Stimulated activated effector memory CD8-positive, alpha-beta T cell treated with anti-CD3 and anti-CD28 coated beads, Interleukin-12 subunit alpha, Interleukin-12 subunit beta, amount 100 ng/mL, for 72 hours (primary cell): ENCODE measurements at regions not wholly inside any gene's neighbourhood (a gene's known extent, or its start where the extent isn't known, plus 50 kb on each side); places are given as distances from the start of the nearest gene placed in this dataset.
"Not testable (repeated sequence)": the region's sequence is repeated elsewhere in the genome, so short reads cannot be mapped to it uniquely, and the experiment has no call there.

Source experiments
- ATAC-seq: fragments of 150-1000 bp; cut with Tn5 transposase; 2 replicates; pipeline ENCODE4 v1.10.0; 2021
- DNase-seq, 2 donors: peaks; one replicate each; pipeline ENCODE4 v3.0.0; 2021 to 2022; ENCODE audit warnings: low spot score in 2 of 2
- H3K27ac Mint-ChIP-seq: one replicate; pipeline ENCODE4 v1.8.0; 2022; ENCODE audit warnings: mild to moderate bottlenecking, mixed read lengths
- H3K36me3 Mint-ChIP-seq: one replicate; pipeline ENCODE4 v1.8.0; 2022; ENCODE audit warnings: mild to moderate bottlenecking, mixed read lengths
- H3K4me1 Mint-ChIP-seq: one replicate; pipeline ENCODE4 v1.8.0; 2022; ENCODE audit warnings: mixed read lengths
- H3K4me3 Mint-ChIP-seq: one replicate; pipeline ENCODE4 v1.8.0; 2022; ENCODE audit warnings: mild to moderate bottlenecking, mixed read lengths
- H3K9me3 Mint-ChIP-seq: one replicate; pipeline ENCODE4 v1.8.0; 2022; ENCODE audit warnings: mixed read lengths

DNA sequence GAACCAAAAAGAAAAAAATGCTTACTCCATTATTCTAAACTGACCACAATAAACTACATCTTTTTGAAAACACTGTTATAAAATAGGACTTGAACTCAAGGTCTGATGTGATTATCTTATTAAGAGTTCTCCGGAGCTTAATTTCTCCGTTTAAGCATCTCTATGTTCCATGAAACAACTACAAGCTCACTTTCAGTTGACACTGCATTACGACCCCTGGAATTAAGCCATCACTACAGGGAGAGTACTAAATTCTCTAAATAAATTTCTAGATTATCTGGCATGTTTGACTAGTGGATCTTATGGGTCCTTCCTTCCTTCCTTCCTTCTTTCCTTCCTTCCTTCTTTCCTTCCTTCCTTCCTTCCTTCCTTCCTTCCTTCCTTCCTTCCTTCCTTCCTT lies 249.0 kb downstream of the IKZF2 start:
- Mint-ChIP-seq H3K4me3 (no peak overlapping the region), H3K4me1 (no peaks in the 10 kb centered on the region), H3K27ac (no peak overlapping the region), H3K36me3 (no peaks in the 10 kb centered on the region), H3K9me3 (peaks cover 3% of the 10 kb centered on the region)
- ATAC-seq, result no peak
- no peak for DNase-seq

DNA sequence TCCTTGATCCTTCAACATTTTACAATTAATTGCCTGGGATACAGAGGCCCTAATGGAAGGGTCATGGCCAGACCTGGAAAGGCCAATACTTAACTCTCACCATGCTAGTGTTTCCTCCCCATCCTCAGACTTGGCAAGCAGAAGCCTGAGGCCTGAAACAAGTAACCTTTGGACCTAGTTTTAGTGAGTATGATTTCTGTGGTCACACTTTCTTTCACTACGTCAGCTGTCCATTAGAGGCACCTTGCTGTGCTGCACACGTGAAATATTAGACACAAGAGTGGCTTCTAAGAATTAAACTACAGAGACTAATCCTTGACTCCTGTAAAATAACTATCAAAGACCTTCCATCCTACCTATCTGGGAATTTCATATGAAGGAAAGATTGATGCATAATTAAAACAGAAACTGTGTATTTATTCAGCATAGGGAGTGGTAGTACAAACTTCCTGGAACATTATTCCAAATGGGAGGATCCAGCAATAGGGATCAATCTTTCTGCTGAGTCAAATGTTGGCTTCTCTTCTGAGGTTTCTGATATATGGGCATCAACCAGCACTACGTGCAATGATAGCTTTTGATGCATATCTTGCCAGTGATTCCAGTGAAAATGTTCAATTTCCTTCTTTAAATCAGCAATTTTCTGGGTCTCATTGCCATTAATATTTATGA lies 249.7 kb downstream of the IKZF2 start:
- H3K27ac Mint-ChIP-seq, result no peak overlapping the region
- H3K4me3 Mint-ChIP-seq, result no peak overlapping the region
- DNase-seq (no peak), ATAC-seq (no peak)
- peaks cover 3% of the 10 kb centered on the region for H3K9me3 Mint-ChIP-seq
- H3K4me1 Mint-ChIP-seq, result no peaks in the 10 kb centered on the region
- no peaks in the 10 kb centered on the region for H3K36me3 Mint-ChIP-seq

DNA sequence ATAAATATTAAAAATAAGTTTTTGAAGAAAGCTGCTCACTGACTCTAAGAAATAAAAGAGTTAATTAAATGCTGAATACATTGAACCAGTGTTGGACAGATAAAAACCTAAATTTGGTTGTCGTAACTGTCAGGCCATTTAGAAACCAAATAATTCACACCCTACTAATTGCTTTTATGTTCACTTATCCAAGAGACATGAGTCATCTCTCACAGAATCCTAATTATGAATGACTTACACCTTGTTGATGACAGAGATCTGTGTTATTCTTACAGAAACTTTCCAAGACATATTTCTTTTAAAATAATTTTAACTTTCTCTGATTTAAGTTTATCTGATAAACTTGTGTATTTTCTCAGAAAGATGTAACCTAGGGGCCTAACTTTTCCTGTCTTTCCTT lies 250.7 kb downstream of the IKZF2 start:
- no peaks in the 10 kb centered on the region for H3K4me1 Mint-ChIP-seq
- ATAC-seq, result no peak
- no peak overlapping the region for H3K27ac Mint-ChIP-seq
- H3K36me3 Mint-ChIP-seq, result no peaks in the 10 kb centered on the region
- peaks cover 3% of the 10 kb centered on the region for H3K9me3 Mint-ChIP-seq
- no peak overlapping the region for H3K4me3 Mint-ChIP-seq
- no peak for DNase-seq

DNA sequence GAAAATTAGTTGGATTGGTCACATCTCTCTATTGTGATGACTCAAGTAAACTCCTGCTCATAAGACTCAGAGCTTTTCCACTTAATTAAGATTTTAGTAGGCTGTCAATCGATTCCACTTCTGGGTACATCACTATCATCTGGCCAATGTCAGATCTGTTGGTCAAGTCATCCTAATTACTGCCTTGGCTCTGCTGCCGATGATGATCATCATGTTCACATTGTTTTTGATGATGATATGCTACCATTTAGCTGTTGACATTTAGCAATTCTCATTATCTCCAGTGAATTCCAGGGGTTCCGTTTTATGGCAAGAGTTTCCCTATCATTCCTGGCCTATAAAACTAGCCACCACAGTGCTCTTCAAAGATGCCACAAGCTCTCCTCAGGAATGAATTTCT lies 253.4 kb downstream of the IKZF2 start:
- ATAC-seq (no peak), DNase-seq (no peak)
- Mint-ChIP-seq H3K9me3 (peaks cover 3% of the 10 kb centered on the region), H3K4me3 (no peak overlapping the region), H3K27ac (no peak overlapping the region), H3K36me3 (no peaks in the 10 kb centered on the region), H3K4me1 (no peaks in the 10 kb centered on the region)

DNA sequence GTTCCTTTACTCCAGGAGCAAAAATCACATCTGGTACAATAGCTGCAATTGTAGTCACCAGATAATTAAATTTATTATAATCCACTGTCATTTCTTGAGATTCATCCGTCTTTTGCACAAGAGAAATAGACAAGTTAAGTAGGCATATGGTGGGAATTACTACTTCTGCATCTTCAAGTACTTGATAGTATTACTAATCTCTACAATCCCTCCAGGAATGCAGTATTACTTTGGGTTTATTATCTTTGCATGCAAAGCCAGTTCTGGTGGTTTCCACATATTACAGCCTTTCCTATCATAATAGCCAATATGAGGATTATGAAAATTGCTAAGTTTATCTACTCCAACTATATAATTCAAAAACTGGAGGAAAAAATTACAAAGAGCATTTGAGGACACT lies 254.1 kb downstream of the IKZF2 start:
- Mint-ChIP-seq H3K4me3 (no peak overlapping the region), H3K27ac (no peak overlapping the region), H3K36me3 (no peaks in the 10 kb centered on the region), H3K4me1 (peaks cover 2% of the 10 kb centered on the region), H3K9me3 (no peaks in the 10 kb centered on the region)
- DNase-seq, result no peak
- no peak for ATAC-seq

DNA sequence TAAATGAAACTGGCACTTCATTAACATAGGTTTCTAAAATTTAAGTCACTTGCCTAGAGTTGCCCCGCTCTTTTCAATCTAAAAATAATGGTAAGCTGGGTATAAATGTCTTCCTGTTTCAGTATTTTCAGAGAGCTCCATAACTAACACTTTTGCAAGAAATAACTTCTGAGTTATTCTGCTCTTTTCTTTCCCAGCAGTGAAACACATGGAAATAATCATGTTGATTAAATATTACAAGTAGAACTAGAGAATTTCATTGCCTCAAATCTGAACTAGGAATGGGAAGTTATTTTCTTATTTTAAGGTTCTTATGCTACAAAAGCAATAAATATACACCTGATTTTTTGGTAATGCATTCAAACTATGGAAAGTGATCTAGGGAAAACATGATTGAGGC lies 257.4 kb downstream of the IKZF2 start:
- Mint-ChIP-seq H3K9me3 (no peaks in the 10 kb centered on the region), H3K36me3 (peaks cover 6% of the 10 kb centered on the region), H3K27ac (no peak overlapping the region), H3K4me1 (peaks cover 6% of the 10 kb centered on the region), H3K4me3 (no peak overlapping the region)
- DNase-seq (no peak), ATAC-seq (no peak)

DNA sequence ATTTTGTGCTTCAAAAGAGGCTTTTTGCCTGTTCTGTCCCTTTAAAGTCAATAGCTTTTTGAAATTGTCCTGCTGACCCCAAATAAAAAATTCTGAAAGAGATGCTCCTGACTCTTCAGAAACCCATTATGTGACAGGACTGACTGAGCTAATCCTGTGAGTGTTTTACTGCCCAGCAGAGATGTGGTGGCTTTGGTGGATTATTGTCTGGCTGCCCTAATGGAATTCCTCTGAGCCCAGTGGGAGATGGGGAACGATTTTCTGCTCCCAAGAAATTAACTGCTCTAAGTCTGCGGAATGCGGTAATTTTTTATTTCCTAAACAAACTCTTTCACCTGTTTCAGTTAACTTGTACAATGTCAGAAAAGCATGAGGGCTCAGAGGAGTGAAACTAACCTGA lies 258.2 kb downstream of the IKZF2 start:
- Mint-ChIP-seq H3K36me3 (peaks cover 6% of the 10 kb centered on the region), H3K4me1 (peaks cover 6% of the 10 kb centered on the region), H3K9me3 (no peaks in the 10 kb centered on the region), H3K27ac (no peak overlapping the region), H3K4me3 (no peak overlapping the region)
- DNase-seq (no peak), ATAC-seq (no peak)

DNA sequence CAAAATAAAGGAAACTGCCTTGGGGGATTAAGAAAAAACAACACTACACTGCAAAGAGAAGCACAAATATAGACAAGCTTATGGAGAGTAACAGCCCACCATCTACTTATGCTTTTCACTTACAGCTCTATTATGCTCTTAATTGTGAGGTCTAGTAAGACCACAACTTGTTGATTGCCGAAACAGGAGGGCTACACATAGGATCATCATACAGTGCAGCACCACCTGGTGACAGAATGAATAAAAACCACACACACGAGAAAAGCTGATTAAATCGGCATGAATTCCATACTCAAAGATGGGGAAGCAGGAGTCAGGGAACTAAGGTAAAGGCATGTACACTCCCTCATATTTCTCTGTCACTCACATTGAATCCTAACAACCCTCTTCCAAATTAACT lies 259.2 kb downstream of the IKZF2 start:
- no peak overlapping the region for H3K27ac Mint-ChIP-seq
- no peak for ATAC-seq

DNA sequence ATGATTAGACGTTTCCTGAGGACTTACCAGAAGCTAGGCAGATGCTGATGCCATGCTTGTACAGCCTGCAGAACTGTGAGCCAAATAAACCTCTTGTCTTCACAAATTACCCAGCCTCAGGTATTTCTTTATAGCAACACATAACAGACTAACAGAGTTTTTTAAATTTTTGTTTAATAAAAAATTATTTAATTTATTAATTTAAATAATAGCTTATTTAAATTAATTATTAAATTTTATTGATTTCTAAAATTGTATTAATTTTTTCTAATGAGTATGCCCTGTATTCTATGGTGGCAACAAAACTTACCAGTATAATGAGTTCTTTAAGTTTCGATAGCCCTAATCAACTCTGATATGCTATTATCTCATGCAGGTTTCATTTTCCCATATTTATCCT lies 259.8 kb downstream of the IKZF2 start:
- H3K4me1 Mint-ChIP-seq, result peaks cover 6% of the 10 kb centered on the region
- no peak overlapping the region for H3K4me3 Mint-ChIP-seq
- DNase-seq, result no peak
- H3K27ac Mint-ChIP-seq, result no peak overlapping the region
- no peak for ATAC-seq
- peaks cover 3% of the 10 kb centered on the region for H3K9me3 Mint-ChIP-seq
- peaks cover 6% of the 10 kb centered on the region for H3K36me3 Mint-ChIP-seq

More for the DNA sequence above, 259.2 kb downstream of the IKZF2 start:
- Mint-ChIP-seq H3K36me3 (peaks cover 6% of the 10 kb centered on the region), H3K4me3 (no peak overlapping the region), H3K9me3 (no peaks in the 10 kb centered on the region), H3K4me1 (peaks cover 6% of the 10 kb centered on the region)
- DNase-seq, result no peak

DNA sequence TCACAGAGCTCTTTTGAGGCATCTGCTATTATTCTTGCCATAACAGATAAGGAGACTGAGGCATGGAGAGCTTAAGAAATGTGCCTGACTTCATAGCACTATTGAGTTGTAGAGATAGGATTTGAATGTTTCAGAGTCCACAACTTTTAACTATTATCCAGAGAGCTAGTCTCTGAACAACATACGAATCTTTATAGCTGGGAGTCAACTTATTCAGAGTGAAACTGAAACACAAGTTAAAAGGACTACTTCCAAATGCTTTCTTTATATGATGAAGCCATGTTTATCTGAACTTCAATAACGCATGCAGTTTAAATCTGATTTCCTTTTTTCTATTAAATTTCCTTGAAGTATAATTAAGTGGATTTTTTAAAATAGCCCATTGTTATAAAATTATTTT lies 268.8 kb downstream of the IKZF2 start:
- DNase-seq (no peak), ATAC-seq (no peak)
- Mint-ChIP-seq H3K27ac (no peak overlapping the region), H3K4me3 (no peak overlapping the region), H3K4me1 (no peaks in the 10 kb centered on the region), H3K9me3 (peaks cover 29% of the 10 kb centered on the region), H3K36me3 (no peaks in the 10 kb centered on the region)

DNA sequence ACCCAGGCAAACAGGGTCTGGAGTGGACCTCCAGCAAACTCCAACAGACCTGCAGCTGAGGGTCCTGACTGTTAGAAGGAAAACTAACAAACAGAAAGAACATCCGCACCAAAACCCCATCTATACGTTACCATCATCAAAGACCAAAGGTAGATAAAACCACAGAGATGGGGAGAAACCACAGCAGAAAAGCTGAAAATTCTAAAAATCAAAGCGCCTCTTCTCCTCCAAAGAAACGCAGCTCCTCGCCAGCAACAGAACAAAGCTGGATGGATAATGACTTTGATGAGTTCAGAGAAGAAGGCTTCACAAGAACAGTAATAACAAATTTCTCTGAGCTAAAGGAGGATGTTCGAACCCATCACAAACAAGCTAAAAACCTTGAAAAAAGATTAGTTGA lies 274.9 kb downstream of the IKZF2 start:
- not testable (repeated sequence) for H3K4me3 Mint-ChIP-seq, H3K4me1 Mint-ChIP-seq, H3K36me3 Mint-ChIP-seq, ATAC-seq, H3K27ac Mint-ChIP-seq, H3K9me3 Mint-ChIP-seq, DNase-seq

DNA sequence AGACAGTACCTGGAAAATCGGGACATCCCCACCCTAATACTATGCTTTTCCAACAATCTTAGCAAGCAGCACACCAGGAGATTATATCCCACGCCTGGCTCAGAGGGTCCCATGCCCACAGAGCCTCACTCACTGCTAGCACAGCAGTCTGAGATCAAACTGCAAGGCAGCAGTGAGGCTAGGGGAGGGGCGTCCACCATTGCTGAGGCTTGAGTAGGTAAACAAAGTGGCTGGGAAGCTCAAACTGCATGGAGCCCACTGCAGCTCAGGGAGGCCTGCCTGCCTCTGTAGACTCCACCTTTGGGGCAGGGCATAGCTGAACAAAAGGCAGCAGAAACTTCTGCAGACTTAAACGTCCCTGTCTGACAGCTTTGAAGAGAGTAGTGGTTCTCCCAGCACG lies 275.5 kb downstream of the IKZF2 start:
- not testable (repeated sequence) for H3K36me3 Mint-ChIP-seq, H3K9me3 Mint-ChIP-seq, H3K27ac Mint-ChIP-seq, H3K4me1 Mint-ChIP-seq, DNase-seq, H3K4me3 Mint-ChIP-seq, ATAC-seq

DNA sequence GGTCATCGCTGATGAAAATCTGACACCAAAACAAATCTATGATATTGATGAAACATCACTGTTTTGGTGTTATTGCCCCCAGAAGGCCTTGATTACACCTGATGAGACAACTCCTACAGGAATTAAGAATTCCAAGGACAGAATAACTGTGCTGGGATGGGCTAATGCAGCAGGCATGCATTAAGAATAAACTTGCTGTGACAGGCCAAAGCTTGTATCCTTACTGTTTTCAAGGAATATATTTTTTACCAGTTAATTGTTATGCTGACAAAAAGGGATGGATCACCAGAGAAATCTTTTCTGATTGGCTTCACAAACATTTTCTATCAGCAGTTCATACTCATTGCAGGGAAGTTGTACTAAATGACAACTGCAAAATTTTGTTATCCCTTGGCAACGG lies 278.2 kb downstream of the IKZF2 start:
- H3K4me3 Mint-ChIP-seq, result no peak overlapping the region
- no peaks in the 10 kb centered on the region for H3K36me3 Mint-ChIP-seq
- no peak overlapping the region for H3K27ac Mint-ChIP-seq
- ATAC-seq, result no peak
- H3K4me1 Mint-ChIP-seq, result no peaks in the 10 kb centered on the region
- peaks cover 3% of the 10 kb centered on the region for H3K9me3 Mint-ChIP-seq
- no peak for DNase-seq

DNA sequence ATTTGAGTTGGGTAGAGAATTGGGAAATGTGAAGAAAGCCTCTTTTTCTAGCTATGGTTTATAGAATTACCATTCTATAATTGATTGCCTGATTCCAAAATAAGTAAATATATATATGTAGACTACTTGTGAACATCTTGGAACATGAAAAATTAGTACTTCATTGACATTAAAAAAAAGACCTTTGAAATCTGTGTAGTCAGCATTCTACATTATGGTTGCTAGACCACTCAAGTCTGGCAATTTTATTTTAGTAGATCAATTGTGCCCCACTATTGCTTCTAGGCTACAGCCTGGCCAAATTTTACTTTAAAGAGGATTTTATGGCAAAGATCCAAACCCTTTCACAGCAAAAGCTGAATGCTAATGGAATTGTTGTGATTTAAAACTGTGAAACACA lies 279.8 kb downstream of the IKZF2 start:
- no peaks in the 10 kb centered on the region for H3K4me1 Mint-ChIP-seq
- H3K36me3 Mint-ChIP-seq, result no peaks in the 10 kb centered on the region
- H3K27ac Mint-ChIP-seq, result no peak overlapping the region
- DNase-seq, result no peak
- H3K9me3 Mint-ChIP-seq, result peaks cover 6% of the 10 kb centered on the region
- no peak for ATAC-seq
- H3K4me3 Mint-ChIP-seq, result no peak overlapping the region

DNA sequence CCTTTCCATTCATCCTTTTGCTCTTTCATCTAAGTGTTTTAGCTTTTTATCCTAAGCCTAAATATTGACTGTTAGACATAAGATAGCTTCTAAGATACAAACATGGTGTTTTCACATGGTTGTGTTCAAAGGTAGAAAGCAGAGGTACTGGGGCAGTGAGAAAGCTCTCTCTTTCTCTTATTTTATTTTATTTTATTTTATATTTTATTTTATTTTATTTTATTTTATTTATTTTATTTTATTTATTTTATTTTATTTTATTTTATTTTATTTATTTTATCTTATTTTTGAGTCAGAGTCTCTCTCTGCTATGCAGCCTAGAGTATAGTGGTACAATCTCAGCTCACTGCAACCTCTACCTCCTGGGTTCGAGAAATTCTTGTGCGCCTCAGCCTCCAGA lies 287.2 kb downstream of the IKZF2 start:
- no peaks in the 10 kb centered on the region for H3K4me1 Mint-ChIP-seq
- DNase-seq (no peak), ATAC-seq (no peak)
- H3K27ac Mint-ChIP-seq, result no peak overlapping the region
- peaks cover 23% of the 10 kb centered on the region for H3K9me3 Mint-ChIP-seq
- H3K4me3 Mint-ChIP-seq, result no peak overlapping the region
- no peaks in the 10 kb centered on the region for H3K36me3 Mint-ChIP-seq

DNA sequence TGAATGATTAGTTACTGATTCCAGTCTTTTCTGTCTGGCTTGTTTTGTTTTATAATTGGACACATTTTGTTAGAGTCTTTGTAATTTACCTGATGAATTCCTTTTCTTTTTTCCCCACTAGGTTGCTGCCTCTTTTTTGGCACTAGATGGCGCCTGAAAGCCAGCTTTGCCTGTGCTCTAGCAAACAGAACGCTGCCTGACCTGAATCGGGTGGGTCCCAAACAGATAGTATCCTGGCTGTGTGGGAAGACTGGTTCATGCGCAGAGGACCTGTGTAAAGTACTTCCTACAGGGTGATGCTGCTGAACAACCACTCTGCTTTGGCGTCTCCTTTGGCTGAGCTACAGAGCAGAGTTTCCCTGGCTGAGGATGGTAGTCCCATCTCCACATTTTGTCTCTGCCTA lies 288.2 kb downstream of the IKZF2 start:
- DNase-seq (peak; percentile 3 to 48), ATAC-seq (peak; percentile 52)
- H3K9me3 Mint-ChIP-seq, result peaks cover 21% of the 10 kb centered on the region
- H3K4me3 Mint-ChIP-seq, result no peak overlapping the region
- H3K36me3 Mint-ChIP-seq, result no peaks in the 10 kb centered on the region
- no peak overlapping the region for H3K27ac Mint-ChIP-seq
- no peaks in the 10 kb centered on the region for H3K4me1 Mint-ChIP-seq

DNA sequence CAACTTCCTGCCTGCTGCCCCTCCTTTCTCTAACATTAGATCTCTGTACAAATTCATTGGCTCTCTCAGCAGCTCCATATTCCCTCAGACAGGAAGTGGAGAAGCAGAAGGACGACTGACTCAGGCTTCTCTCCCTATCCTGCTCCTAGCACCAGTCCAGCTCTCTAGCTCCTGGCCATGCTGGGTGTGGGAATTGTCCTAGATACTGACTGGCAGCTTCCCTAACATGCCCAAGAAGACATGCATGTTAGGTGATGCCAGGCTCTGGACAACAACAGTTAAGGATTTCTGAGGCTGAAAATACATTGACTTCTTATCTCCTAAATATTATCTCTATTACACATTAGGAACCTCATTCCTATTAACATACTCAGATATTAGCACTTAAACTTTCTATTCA lies 292.9 kb downstream of the IKZF2 start:
- no peaks in the 10 kb centered on the region for H3K4me1 Mint-ChIP-seq
- no peaks in the 10 kb centered on the region for H3K36me3 Mint-ChIP-seq
- no peak overlapping the region for H3K27ac Mint-ChIP-seq
- peaks cover 11% of the 10 kb centered on the region for H3K9me3 Mint-ChIP-seq
- DNase-seq, result no peak
- ATAC-seq, result no peak
- no peak overlapping the region for H3K4me3 Mint-ChIP-seq
